Neutrophil (primary cell): ENCODE measurements at regions not wholly inside any gene's neighbourhood (a gene's known extent, or its start where the extent isn't known, plus 50 kb on each side); places are given as distances from the start of the nearest gene placed in this dataset.
"Not testable (repeated sequence)": the region's sequence is repeated elsewhere in the genome, so short reads cannot be mapped to it uniquely, and the experiment has no call there.

Source experiments
- H3K27ac ChIP-seq: fragments of 200-600 bp; sonication (generic); 2 replicates; pipeline ENCODE4 v1.5.1; 2016; ENCODE audit warnings: mild to moderate bottlenecking, moderate library complexity
- H3K27me3 ChIP-seq: fragments of 200-600 bp; sonication (generic); 2 replicates; pipeline ENCODE4 v1.6.0; 2016; ENCODE audit warnings: mild to moderate bottlenecking
- H3K36me3 ChIP-seq: fragments of 200-600 bp; sonication (generic); 2 replicates; pipeline ENCODE4 v1.5.1; 2017
- H3K4me1 ChIP-seq, 2 experiments: fragments of 200-600 bp in 1 of 2; sonication (generic) in 1 of 2; 1 replicate in 1 of 2; 2 replicates in 1 of 2; pipeline versions ENCODE4 v1.5.1 to v1.6.1; 2013 to 2016; ENCODE audit warnings: low read depth in 1 of 2, low read length in 1 of 2, mild to moderate bottlenecking in 1 of 2, moderate library complexity in 1 of 2; ENCODE audit not compliant: control insufficient read depth in 1 of 2, insufficient read depth in 1 of 2
- H3K4me3 ChIP-seq, 2 experiments: fragments of 200-600 bp in 1 of 2; sonication (generic) in 1 of 2; 1 replicate in 1 of 2; 2 replicates in 1 of 2; pipeline ENCODE4 v1.5.1; 2013 to 2016; ENCODE audit warnings: low read depth in 1 of 2, low read length in 1 of 2, mild to moderate bottlenecking in 1 of 2, moderate library complexity in 1 of 2
- H3K9me3 ChIP-seq: fragments of 200-600 bp; sonication (generic); 2 replicates; pipeline ENCODE4 v1.5.1; 2016
- CTCF ChIP-seq: fragments of 200-600 bp; sonication (generic); IDR thresholded peaks from 2 replicates; pipeline ENCODE4 v1.5.1; 2016; ENCODE audit warnings: antibody characterized with exemption

- no peak overlapping the region for H3K27ac ChIP-seq
- no peaks in the 10 kb centered on the region for H3K4me1 ChIP-seq
- no peak overlapping the region for H3K4me3 ChIP-seq
- no peak for TF ChIP-seq CTCF
- H3K36me3 ChIP-seq, result no peaks in the 10 kb centered on the region
- no peaks in the 10 kb centered on the region for H3K9me3 ChIP-seq
- H3K27me3 ChIP-seq, result peaks cover 60% of the 10 kb centered on the region
Observed at GRCh38 chr14:105907276-105907675, 380.9 kb downstream of the TMEM121 start.

GRCh38 chr14:105908006-105908405 lies 381.6 kb downstream of the TMEM121 start:
- Histone ChIP-seq H3K4me3 (no peak overlapping the region), H3K9me3 (no peaks in the 10 kb centered on the region), H3K27ac (no peak overlapping the region), H3K27me3 (peaks cover 57% of the 10 kb centered on the region), H3K4me1 (no peaks in the 10 kb centered on the region), H3K36me3 (no peaks in the 10 kb centered on the region)
- TF ChIP-seq CTCF, result no peak

GRCh38 chr14:105908481-105908911 lies 382.1 kb downstream of the TMEM121 start:
- no peak for TF ChIP-seq CTCF
- no peak overlapping the region for H3K27ac ChIP-seq
- H3K27me3 ChIP-seq, result peaks cover 57% of the 10 kb centered on the region
- H3K4me1 ChIP-seq, result no peaks in the 10 kb centered on the region
- H3K4me3 ChIP-seq, result no peak overlapping the region
- no peaks in the 10 kb centered on the region for H3K9me3 ChIP-seq
- no peaks in the 10 kb centered on the region for H3K36me3 ChIP-seq

GRCh38 chr14:105909046-105909827 lies 382.9 kb downstream of the TMEM121 start:
- no peaks in the 10 kb centered on the region for H3K36me3 ChIP-seq
- H3K4me1 ChIP-seq, result no peaks in the 10 kb centered on the region
- no peak for TF ChIP-seq CTCF
- H3K9me3 ChIP-seq, result no peaks in the 10 kb centered on the region
- no peak overlapping the region for H3K4me3 ChIP-seq
- peaks cover 57% of the 10 kb centered on the region for H3K27me3 ChIP-seq
- H3K27ac ChIP-seq, result no peak overlapping the region

- H3K9me3 ChIP-seq, H3K27ac ChIP-seq, H3K4me3 ChIP-seq, H3K36me3 ChIP-seq, H3K4me1 ChIP-seq: not testable (repeated sequence)
- peaks cover 57% of the 10 kb centered on the region for H3K27me3 ChIP-seq
Observed at GRCh38 chr14:105909828-105910120, 383.4 kb downstream of the TMEM121 start.

- Histone ChIP-seq H3K4me3 (no peak overlapping the region), H3K27ac (no peak overlapping the region), H3K4me1 (no peaks in the 10 kb centered on the region), H3K36me3 (no peaks in the 10 kb centered on the region), H3K27me3 (peaks cover 57% of the 10 kb centered on the region), H3K9me3 (no peaks in the 10 kb centered on the region)
- TF ChIP-seq CTCF, result no peak
Observed at GRCh38 chr14:105910426-105910825, 384.0 kb downstream of the TMEM121 start.
